LoVo (cell line): ENCODE measurements at regions not wholly inside any gene's neighbourhood (a gene's known extent, or its start where the extent isn't known, plus 50 kb on each side); places are given as distances from the start of the nearest gene placed in this dataset.

ENCODE experiments used
- DNase-seq: peaks from one replicate; pipeline ENCODE4 v3.0.0-alpha.2; 2016; ENCODE audit warnings: low spot score

GRCh38 chr10:84789026-84789425 is 460.6 kb downstream of the CCSER2 start:
- no peak for DNase-seq

- DNase-seq = no peak
Measured at GRCh38 chr10:84798312-84798711, 469.9 kb downstream of the CCSER2 start.

GRCh38 chr10:84801156-84801555 is 472.8 kb downstream of the CCSER2 start:
- no peak for DNase-seq

GRCh38 chr10:84801916-84802315 is 473.5 kb downstream of the CCSER2 start:
- DNase-seq = no peak

DNA sequence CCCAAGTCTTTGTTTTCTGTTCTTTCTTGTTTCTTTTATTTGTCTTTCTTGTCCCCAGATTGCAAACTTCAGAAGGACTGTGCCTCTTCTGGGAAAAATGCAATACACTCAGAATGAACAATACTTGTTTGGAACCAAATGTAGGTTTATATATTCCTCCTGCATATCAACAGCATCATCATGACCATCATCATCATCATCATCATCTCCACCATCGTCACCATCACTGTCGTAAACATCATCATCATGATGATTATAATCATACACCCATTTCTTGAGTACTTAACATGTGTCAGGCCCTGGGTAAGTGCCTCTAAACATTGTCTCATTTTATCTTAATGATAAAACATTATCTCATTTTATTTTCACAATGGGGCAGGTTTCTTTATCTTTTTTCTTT is 476.8 kb downstream of the CCSER2 start:
- no peak for DNase-seq

DNA sequence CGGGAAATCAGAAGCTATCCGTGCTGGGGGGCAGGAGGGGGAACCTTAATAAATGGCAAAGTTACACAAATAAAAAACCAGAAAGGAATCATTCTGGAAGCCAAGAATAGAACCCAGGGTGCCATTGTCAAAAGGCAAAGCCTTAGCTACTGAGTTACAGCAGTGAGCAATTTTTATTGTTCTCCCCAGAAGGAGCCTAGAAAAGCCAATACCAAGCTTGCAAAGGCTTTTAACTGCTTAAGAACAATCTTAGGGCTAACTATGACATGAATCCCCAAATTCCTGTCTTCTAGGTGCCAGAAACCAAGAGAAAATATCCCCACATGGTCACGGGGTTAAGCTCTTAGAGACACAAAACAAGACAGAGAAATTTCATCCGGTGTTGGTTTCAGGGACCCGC is 482.7 kb downstream of the CCSER2 start:
- DNase-seq = no peak

DNA sequence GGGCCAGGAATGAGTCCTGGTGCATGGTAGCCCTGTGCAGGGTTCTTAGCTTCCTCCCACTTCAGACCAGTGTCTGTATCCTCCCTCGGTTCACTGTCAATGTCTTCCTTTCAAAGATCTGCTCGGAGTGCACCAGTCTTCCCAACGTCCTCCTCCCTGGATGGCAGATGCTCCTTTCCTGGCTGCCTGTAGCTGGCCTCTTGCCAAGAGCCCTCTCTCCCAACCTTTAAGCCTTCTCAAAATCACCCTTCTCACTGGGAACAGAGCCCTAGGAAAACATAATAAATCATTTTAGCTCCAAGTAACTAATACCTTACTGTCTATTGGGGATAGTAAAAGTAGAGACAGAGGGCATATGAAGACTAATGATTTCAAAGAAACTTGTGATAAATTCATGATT is 490.6 kb downstream of the CCSER2 start:
- no peak for DNase-seq

DNA sequence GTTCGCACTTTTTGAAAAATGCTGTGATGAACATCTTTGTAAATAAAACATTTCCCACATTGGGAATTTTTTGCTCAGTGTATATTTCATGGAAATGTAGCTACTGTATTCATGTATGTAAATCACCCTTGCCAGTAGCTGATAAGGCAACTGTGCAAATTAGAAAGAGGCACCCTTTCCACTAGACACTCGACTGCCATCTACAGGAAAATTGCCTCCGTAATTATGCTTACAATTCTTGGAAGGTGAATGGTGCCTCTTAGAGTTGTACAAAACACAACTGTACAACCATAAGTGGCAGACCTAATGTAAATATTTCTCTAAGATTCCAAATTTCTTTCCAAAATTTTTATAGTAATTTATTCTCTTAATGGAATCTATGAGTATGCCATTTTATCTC is 491.7 kb downstream of the CCSER2 start:
- DNase-seq = peak; percentile 1

GRCh38 chr10:84820596-84820995 is 492.2 kb downstream of the CCSER2 start:
- DNase-seq = no peak

DNA sequence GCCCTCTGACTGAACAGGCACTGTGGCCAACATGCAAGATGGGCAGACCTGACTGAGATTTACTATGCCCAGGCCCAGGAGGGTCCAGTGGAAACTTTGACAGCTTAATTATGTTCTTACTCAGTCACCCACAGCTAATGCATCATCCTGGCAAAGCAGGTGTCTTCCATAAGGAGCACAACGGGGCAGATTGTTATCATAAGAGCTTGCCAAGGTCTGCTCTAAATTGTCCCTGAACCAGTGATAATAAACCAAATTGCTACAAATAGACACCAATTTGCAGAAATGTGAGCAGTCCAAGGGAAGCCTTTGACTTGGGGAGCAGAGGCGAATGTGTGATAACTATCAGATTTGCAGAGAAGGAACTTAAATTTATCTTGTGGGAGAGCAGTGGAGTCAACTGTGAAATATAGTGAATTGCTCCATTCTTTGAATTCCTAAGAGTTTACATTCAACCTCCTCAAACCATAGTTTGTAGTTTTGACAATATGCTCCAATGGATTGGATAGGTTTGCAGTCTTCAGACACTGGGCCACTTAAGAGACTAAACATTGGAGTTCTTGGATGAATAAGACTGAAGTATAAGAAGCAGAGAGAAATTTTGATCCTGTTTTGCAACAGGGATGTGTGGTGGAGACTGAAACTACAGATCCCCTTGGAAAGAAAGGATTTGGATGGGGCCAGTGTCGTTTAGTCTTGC is 494.7 kb downstream of the CCSER2 start:
- DNase-seq = no peak

GRCh38 chr10:84824525-84824924 is 496.1 kb downstream of the CCSER2 start:
- DNase-seq = no peak

- DNase-seq = no peak
Measured at GRCh38 chr10:84825330-84825729, 496.9 kb downstream of the CCSER2 start.

DNA sequence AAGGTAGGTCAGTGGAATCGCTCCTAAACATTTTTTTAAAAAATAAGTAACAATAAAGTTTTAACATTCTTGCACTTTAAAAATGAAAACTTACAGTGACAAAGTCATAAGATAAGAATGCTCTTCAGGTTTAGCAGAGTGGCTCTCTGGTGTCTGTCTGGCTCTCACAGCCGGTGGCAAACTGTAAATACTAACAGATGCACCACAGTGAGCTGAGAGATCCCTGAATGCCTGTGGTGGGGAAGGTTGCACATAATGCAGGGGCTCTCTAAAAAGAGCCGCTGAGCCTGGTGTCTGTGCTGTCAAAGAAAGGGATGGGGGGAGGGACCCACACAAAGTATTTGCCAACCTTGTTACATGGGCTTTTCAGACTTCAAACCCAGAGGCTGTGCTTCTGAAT is 498.3 kb downstream of the CCSER2 start:
- no peak for DNase-seq

- no peak for DNase-seq
Measured at GRCh38 chr10:84829131-84829530, 500.7 kb downstream of the CCSER2 start.

DNA sequence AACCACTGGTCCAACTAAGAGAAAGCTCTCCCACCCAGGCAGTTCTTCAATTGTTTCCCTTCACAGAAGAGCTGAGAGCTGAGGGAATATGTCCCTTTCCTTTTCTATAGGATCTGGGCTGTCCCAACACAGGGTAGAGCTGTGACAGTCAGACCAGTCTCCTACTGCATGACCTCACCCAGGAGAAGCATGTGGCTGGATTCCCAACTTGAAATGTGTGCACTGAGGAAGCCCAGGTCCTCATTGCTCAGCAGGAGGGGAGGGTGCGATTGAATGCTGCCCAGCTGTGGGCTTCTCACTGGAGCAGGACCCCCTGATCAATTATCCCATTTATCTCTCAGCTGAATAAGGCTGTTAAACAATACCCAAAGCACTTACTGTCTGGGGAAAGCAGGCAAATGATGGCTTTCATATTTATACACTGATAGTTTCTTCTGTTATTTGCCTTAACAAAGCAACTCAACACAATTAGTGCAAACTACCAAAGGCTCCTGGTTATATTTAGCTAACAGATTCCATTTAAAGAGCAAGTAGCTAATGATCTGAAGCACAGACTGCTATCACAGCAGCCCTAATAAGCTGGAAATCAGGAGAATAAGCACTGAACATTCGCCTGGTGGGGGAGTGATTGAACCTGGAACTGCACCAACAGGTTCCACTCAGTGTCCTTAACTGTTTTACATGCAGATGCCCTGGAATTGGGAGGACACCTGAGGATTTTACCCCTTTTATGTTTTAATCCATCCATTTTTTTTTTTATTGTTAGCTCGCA is 508.8 kb downstream of the CCSER2 start:
- no peak for DNase-seq

DNA sequence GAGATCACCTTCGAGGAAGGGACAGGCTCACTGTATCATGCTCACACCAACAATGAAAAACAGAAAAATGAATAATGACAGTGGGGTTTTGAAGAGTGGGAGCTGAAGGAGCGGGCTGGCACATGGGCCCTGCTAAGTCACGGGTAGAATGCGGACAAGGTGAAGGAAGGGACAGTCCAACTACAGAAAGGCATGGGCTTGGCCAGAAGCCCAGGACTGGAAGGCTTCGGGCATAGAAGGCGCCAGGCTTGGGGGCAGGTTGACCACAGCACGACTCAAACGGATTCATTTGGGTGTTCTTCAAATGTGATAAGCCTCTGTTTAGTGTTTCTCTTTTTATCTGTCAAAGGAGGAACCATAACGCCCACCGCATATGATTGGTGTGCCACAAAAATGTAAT is 509.5 kb downstream of the CCSER2 start:
- no peak for DNase-seq

GRCh38 chr10:84838851-84839250 is 510.5 kb downstream of the CCSER2 start:
- DNase-seq = no peak

- DNase-seq = no peak
Measured at GRCh38 chr10:84842593-84842992, 514.2 kb downstream of the CCSER2 start.

DNA sequence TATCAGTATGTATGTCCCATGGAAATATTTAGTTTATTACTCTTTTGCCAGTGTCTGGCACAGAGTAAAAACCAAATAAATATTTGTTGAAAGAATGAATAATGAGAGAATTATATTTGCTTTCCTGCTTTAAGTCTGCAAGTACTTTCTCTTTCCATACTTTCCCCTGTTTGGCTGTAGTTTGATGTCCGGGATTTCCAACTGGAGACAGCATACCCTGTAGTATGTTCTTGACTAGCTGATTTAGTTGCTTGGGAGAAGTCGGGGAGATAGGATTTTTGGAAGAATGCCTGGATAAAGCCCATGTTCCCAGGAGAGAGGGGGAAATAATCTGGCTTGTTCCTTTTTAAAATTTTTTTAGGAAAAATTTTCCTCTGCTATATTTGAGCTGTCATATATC is 516.1 kb downstream of the CCSER2 start:
- DNase-seq = no peak

DNA sequence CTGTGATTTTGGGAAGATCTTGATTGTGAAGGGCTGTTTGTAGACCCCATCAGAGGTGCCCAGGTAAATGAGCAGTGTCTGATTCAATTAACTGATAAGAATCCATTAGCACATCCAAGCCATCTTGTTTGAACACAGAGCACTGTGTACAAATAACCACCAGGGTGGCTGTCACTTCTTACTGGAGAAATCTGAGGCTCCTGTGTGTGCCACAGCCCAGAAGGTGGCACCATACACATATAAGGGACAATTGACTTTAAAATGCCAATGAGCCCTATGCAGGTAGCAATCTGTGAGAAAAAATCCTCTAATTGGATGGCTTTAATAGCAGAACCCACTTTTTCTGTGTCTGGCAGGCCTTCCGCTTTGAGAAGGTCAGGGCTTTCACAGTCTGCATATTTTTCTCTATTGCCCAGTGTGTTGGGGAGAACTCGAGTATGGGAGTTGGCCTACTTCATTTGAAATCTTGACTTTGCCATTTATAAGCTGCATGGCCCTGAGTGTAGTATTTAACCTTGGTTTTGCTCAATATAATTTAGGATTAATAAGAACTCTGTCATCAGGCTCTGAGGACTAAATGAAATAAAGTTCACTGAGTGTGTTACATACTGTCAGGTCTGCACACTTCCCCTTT is 517.4 kb downstream of the CCSER2 start:
- no peak for DNase-seq

DNA sequence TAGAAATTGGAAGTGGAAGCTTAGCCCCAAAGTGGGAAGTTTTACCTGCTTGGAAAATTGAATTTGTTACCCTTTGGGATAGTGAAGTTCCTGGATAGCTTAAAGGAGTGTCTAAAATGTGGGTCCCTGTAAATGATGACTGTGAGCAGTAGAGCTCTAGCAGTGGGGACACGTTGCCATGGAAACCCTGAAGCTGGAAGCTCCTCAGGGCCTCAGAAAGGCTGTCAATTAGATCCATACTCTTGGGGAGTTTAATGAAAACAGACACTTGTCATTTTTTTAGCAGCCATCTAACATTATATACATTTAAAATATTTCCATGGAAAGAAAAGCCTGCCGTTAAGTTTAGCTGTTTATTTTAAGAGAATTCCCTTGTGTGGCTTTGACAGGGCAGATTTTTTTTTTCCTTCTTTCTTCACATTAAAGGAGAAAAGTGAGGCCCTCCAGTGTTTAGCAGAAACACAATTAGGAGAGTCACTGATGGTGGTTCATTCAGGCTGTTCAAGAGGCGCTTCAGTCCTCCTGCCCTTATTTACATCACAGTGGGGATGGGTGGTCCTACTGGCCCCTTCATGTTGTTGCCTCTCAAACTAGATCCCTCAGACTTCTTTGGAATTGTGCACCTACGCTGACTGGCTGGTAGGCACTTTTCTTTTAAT is 518.4 kb downstream of the CCSER2 start:
- no peak for DNase-seq

DNA sequence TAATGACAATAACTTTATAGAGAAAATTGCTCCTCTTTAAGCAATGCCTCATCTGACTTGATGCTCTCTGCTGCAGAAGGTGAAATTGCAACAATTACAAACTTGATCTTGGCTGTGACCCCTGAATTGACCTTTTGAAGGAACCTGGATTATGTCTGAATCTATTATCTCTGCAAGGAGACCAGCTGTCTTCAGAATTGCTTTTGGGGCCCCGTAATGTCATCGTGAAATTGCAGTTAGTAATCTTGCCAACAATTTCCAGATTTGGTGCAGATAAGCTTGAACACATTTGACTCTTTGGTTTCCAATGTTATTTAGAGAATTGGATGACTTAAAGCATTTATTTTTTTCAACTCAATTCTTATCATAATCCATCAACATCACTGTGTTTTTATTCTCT is 520.6 kb downstream of the CCSER2 start:
- DNase-seq = no peak

DNA sequence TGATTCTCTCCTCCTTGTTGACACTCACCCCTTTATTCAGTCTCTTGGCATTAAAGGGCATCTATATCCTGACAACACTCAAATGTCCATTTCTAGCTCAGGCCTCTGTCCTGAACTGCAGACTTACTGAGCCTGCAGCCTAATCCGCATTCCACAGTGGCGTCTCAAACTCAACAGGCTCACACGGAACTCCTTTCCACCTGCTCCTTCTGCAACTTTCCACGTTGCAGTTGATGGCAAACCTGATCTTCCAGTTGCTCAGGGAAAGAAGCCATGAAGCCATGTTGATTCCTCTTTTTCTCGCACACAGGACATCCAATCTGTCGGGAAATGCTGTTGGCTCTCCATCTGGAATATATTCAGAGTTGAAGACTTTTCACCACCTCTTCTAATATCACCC is 522.4 kb downstream of the CCSER2 start:
- no peak for DNase-seq
